ENCODE measurements at regions not wholly inside any gene's neighbourhood (a gene's known extent, or its start where the extent isn't known, plus 50 kb on each side); places are given as distances from the start of the nearest gene placed in this dataset.
"Not testable (repeated sequence)": the region's sequence is repeated elsewhere in the genome, so short reads cannot be mapped to it uniquely, and the experiment has no call there.

GRCh38 chr12:27865421-27865820 is 85.4 kb upstream of the MANSC4 start:
- H3K4me1 Mint-ChIP-seq, result no peaks in the 10 kb centered on the region
- POLR2A ChIA-PET, result no interaction called here
- H3K27me3 Mint-ChIP-seq, result no peaks in the 10 kb centered on the region
- H3K4me3 Mint-ChIP-seq, result no peak overlapping the region
- H3K36me3 Mint-ChIP-seq (ENCODE audit: low read depth), result no peaks in the 10 kb centered on the region
- no peak overlapping the region for H3K27ac Mint-ChIP-seq
- TF ChIP-seq CTCF (IDR thresholded peaks at IDR 0.05), result no peak
- no peak for DNase-seq
- intact Hi-C loops (cut with micrococcal nuclease), result no loop called here
- CTCF ChIA-PET, result no interaction called here
- H3K9me3 Mint-ChIP-seq, result no peaks in the 10 kb centered on the region
- no peak for ATAC-seq (ENCODE audit: low read depth)

GRCh38 chr12:27864521-27864920 is 84.5 kb upstream of the MANSC4 start:
- ChIA-PET CTCF (no interaction called here), POLR2A (no interaction called here)
- Mint-ChIP-seq H3K27me3 (peaks cover 2% of the 10 kb centered on the region), H3K9me3 (no peaks in the 10 kb centered on the region), H3K36me3 (ENCODE audit: low read depth) (no peaks in the 10 kb centered on the region), H3K4me3 (no peak overlapping the region), H3K4me1 (no peaks in the 10 kb centered on the region), H3K27ac (no peak overlapping the region)
- ATAC-seq (ENCODE audit: low read depth), result no peak
- intact Hi-C loops (cut with micrococcal nuclease), result no loop called here
- TF ChIP-seq CTCF (IDR thresholded peaks at IDR 0.05), result no peak
- no peak for DNase-seq

DNA sequence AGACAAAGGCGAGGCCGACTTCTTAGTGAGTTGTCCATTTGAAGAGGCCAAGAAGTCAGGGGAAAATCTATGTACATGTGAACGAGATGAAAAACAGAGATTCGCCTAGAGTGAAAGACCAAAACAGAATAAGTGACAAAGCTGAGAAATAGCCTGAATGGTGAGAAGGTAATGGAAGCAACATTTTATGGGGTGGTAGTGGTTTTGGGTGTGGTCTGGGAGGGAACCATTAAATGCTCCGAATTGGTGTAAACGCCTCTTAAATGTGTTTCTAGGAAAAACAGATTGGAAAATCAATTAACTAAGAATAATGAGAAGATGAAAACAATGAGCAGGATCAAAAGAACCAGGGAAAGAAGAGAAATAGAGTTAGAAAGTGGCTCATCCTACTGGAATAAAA is 83.8 kb upstream of the MANSC4 start:
- Mint-ChIP-seq H3K36me3 (ENCODE audit: low read depth) (no peaks in the 10 kb centered on the region), H3K27me3 (peaks cover 4% of the 10 kb centered on the region), H3K9me3 (no peaks in the 10 kb centered on the region), H3K27ac (no peak overlapping the region), H3K4me3 (no peak overlapping the region), H3K4me1 (no peaks in the 10 kb centered on the region)
- no peak for TF ChIP-seq CTCF (IDR thresholded peaks at IDR 0.05)
- POLR2A ChIA-PET, result no interaction called here
- DNase-seq (no peak), ATAC-seq (ENCODE audit: low read depth) (no peak)
- intact Hi-C loops (cut with micrococcal nuclease), result no loop called here
- CTCF ChIA-PET, result no interaction called here

GRCh38 chr12:27861428-27862167 is 81.6 kb upstream of the MANSC4 start:
- intact Hi-C loops (cut with micrococcal nuclease), result no loop called here
- Mint-ChIP-seq H3K36me3 (ENCODE audit: low read depth) (no peaks in the 10 kb centered on the region), H3K4me1 (no peaks in the 10 kb centered on the region), H3K27ac (no peak overlapping the region), H3K27me3 (peaks cover 4% of the 10 kb centered on the region), H3K4me3 (no peak overlapping the region), H3K9me3 (no peaks in the 10 kb centered on the region)
- ChIA-PET POLR2A (no interaction called here), CTCF (no interaction called here)
- ATAC-seq (ENCODE audit: low read depth), result no peak
- DNase-seq, result no peak
- no peak for TF ChIP-seq CTCF (IDR thresholded peaks at IDR 0.05)

DNA sequence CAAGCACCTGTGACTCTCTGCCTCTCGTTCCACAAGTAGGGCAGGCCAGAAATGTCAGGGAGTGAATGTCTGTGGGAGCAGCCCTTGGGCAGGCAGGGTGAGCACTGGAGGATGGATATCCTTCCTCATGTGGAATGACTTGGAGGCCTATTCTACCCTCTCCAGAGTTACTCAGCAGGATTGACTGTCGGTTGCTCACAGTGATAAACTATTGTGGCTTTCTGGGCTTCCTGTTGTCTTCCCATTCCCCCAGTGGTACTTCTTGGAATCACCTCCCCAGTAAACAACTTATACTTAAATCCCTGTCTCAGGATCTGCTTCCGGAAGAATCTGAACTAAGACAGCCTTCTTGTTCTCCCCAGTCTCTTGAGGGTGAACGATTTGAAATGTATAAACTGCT is 79.6 kb upstream of the MANSC4 start:
- ChIA-PET POLR2A (no interaction called here), CTCF (no interaction called here)
- H3K27me3 Mint-ChIP-seq, result peaks cover 6% of the 10 kb centered on the region
- no peak for DNase-seq
- H3K4me1 Mint-ChIP-seq, result no peaks in the 10 kb centered on the region
- no peak overlapping the region for H3K27ac Mint-ChIP-seq
- no peak overlapping the region for H3K4me3 Mint-ChIP-seq
- no peaks in the 10 kb centered on the region for H3K36me3 Mint-ChIP-seq (ENCODE audit: low read depth)
- no peak for TF ChIP-seq CTCF (IDR thresholded peaks at IDR 0.05)
- intact Hi-C loops (cut with micrococcal nuclease), result no loop called here
- ATAC-seq (ENCODE audit: low read depth), result no peak
- H3K9me3 Mint-ChIP-seq, result no peaks in the 10 kb centered on the region

DNA sequence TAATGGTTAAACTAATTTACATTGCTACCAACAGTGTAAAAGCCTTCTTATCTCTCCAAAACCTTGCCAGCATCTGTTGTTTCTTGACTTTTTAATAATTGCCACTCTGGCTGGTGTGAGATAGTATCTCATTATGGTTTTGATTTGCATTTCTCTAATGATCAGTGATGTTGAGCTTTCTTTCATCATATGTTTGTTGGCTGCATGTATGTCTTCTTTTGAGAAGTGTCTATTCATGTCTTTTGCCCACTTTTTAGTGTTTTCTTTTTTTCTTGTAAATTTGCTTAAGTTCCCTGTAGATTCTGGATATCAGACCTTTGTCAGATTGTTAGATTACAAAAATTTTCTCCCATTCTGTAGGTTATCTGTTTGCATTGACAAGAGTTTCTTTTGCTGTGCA is 77.0 kb upstream of the MANSC4 start:
- H3K9me3 Mint-ChIP-seq; DNase-seq; H3K27me3 Mint-ChIP-seq; H3K36me3 Mint-ChIP-seq (ENCODE audit: low read depth); H3K27ac Mint-ChIP-seq; H3K4me1 Mint-ChIP-seq; intact Hi-C loops (cut with micrococcal nuclease); ATAC-seq (ENCODE audit: low read depth); POLR2A ChIA-PET; H3K4me3 Mint-ChIP-seq; CTCF ChIA-PET: not testable (repeated sequence)
